GM18858 (cell line): ENCODE measurements at regions not wholly inside any gene's neighbourhood (a gene's known extent, or its start where the extent isn't known, plus 50 kb on each side); places are given as distances from the start of the nearest gene placed in this dataset.

Experiments used
- ATAC-seq: cut with Tn5 transposase; IDR thresholded peaks from one replicate; pipeline ENCODE4 v1.9.1; 2021; ENCODE audit not compliant: unreplicated experiment

GRCh38 chr9:86663905-86664304, 283.4 kb downstream of the GAS1 start:
- ATAC-seq, result no peak

- no peak for ATAC-seq
Observed at GRCh38 chr9:86662890-86663468, 284.3 kb downstream of the GAS1 start.

GRCh38 chr9:86660146-86660943, 287.0 kb downstream of the GAS1 start:
- no peak for ATAC-seq

GRCh38 chr9:86659413-86660046, 287.8 kb downstream of the GAS1 start:
- no peak for ATAC-seq

- ATAC-seq, result no peak
Observed at GRCh38 chr9:86655147-86655546, 292.2 kb downstream of the GAS1 start.

- ATAC-seq, result no peak
Observed at GRCh38 chr9:86653466-86653865, 293.8 kb downstream of the GAS1 start.

- no peak for ATAC-seq
Observed at GRCh38 chr9:86652736-86653135, 294.6 kb downstream of the GAS1 start.

- ATAC-seq, result no peak
Observed at GRCh38 chr9:86649913-86650312, 295.7 kb upstream of the TUT7 start.

- ATAC-seq, result no peak
Observed at GRCh38 chr9:86648828-86649170, 294.6 kb upstream of the TUT7 start.

- no peak for ATAC-seq
Observed at GRCh38 chr9:86648156-86648827, 294.1 kb upstream of the TUT7 start.

- ATAC-seq, result no peak
Observed at GRCh38 chr9:86645303-86645702, 291.1 kb upstream of the TUT7 start.

GRCh38 chr9:86644675-86645034, 290.4 kb upstream of the TUT7 start:
- ATAC-seq, result no peak

GRCh38 chr9:86643946-86644674, 289.9 kb upstream of the TUT7 start:
- ATAC-seq, result no peak

- ATAC-seq, result no peak
Observed at GRCh38 chr9:86642721-86643120, 288.5 kb upstream of the TUT7 start.

GRCh38 chr9:86641970-86642369, 287.8 kb upstream of the TUT7 start:
- no peak for ATAC-seq

- ATAC-seq, result no peak
Observed at GRCh38 chr9:86639899-86640379, 285.7 kb upstream of the TUT7 start.

- ATAC-seq, result no peak
Observed at GRCh38 chr9:86639287-86639686, 285.1 kb upstream of the TUT7 start.

GRCh38 chr9:86638109-86638508, 283.9 kb upstream of the TUT7 start:
- ATAC-seq, result no peak

- ATAC-seq, result no peak
Observed at GRCh38 chr9:86637515-86637914, 283.3 kb upstream of the TUT7 start.

- no peak for ATAC-seq
Observed at GRCh38 chr9:86636519-86636918, 282.3 kb upstream of the TUT7 start.

- no peak for ATAC-seq
Observed at GRCh38 chr9:86636038-86636437, 281.8 kb upstream of the TUT7 start.
